Body of pancreas (tissue), 4 donors: ENCODE measurements at regions not wholly inside any gene's neighbourhood (a gene's known extent, or its start where the extent isn't known, plus 50 kb on each side); places are given as distances from the start of the nearest gene placed in this dataset.

Experiments
- POLR2A ChIP-seq, 3 donors: fragments of 450-650 bp; IDR thresholded peaks; one replicate each; pipeline ENCODE4 v1.6.1; 2016; ENCODE audit warnings: antibody characterized with exemption in 3 of 3, mild to moderate bottlenecking in 2 of 3
- TF ChIP-seq, protein P1 (sequence below), 7 experiments: fragments of 450-650 bp in 4 of 7; fragments of 200-600 bp in 3 of 7; sonication (generic) in 3 of 7; IDR thresholded peaks; one replicate each; pipeline ENCODE4 v1.5.1; 2016 to 2019; ENCODE audit warnings: antibody characterized with exemption in 7 of 7

DNA sequence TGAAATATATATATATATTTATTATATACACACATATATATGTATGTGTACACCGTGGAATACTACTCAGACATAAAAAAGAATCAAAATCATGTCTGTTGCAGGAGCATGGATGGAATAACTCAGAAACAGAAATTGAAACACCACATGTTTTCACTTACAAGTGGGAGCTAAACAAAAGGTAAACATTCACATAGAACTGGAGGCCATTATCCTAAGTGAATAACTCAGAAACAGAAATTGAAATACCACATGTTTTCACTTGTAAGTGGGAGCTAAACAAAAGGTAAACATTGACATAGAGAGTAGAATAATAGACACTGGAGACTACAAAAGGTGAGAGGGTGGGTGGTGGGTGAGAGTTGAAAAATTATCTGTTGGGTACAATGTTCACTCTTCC is 171.5 kb upstream of the GOLIM4 start:
- TF ChIP-seq, protein P1, sequence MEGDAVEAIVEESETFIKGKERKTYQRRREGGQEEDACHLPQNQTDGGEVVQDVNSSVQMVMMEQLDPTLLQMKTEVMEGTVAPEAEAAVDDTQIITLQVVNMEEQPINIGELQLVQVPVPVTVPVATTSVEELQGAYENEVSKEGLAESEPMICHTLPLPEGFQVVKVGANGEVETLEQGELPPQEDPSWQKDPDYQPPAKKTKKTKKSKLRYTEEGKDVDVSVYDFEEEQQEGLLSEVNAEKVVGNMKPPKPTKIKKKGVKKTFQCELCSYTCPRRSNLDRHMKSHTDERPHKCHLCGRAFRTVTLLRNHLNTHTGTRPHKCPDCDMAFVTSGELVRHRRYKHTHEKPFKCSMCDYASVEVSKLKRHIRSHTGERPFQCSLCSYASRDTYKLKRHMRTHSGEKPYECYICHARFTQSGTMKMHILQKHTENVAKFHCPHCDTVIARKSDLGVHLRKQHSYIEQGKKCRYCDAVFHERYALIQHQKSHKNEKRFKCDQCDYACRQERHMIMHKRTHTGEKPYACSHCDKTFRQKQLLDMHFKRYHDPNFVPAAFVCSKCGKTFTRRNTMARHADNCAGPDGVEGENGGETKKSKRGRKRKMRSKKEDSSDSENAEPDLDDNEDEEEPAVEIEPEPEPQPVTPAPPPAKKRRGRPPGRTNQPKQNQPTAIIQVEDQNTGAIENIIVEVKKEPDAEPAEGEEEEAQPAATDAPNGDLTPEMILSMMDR (IDR thresholded peaks at IDR 0.05): no peak
- no peak for TF ChIP-seq POLR2A (IDR thresholded peaks at IDR 0.05)
